Hepatocyte (in vitro differentiated cells): ENCODE measurements at regions not wholly inside any gene's neighbourhood (a gene's known extent, or its start where the extent isn't known, plus 50 kb on each side); places are given as distances from the start of the nearest gene placed in this dataset.

Experiments used
- DNase-seq: peaks from one replicate; pipeline ENCODE4 v3.0.0-alpha.2; 2016; ENCODE audit warnings: low spot score
- H2AFZ ChIP-seq: fragments of 200-600 bp; sonication (generic); 2 replicates; pipeline ENCODE4 v1.6.0; 2016; ENCODE audit warnings: antibody characterized with exemption, mild to moderate bottlenecking
- H3K27ac ChIP-seq: fragments of 200-600 bp; sonication (generic); 2 replicates; pipeline ENCODE4 v1.5.1; 2016; ENCODE audit warnings: mild to moderate bottlenecking
- H3K27me3 ChIP-seq: fragments of 200-600 bp; sonication (generic); 2 replicates; pipeline ENCODE4 v1.6.1; 2016
- H3K36me3 ChIP-seq: fragments of 200-600 bp; sonication (generic); replicated peaks from 2 replicates; pipeline ENCODE4 v1.5.1; 2016; ENCODE audit warnings: low read depth; ENCODE audit not compliant: insufficient read depth
- H3K4me1 ChIP-seq: fragments of 200-600 bp; sonication (generic); 2 replicates; pipeline ENCODE4 v1.5.1; 2016; ENCODE audit warnings: mild to moderate bottlenecking, moderate library complexity; ENCODE audit not compliant: insufficient read depth
- H3K4me2 ChIP-seq: fragments of 200-600 bp; sonication (generic); 2 replicates; pipeline ENCODE4 v1.6.0; 2016
- H3K4me3 ChIP-seq: fragments of 200-600 bp; sonication (generic); 2 replicates; pipeline ENCODE4 v1.5.1; 2016; ENCODE audit warnings: mild to moderate bottlenecking
- H3K79me2 ChIP-seq: fragments of 200-600 bp; sonication (generic); 2 replicates; pipeline ENCODE4 v1.6.0; 2017; ENCODE audit warnings: mild to moderate bottlenecking
- H3K9me2 ChIP-seq: fragments of 200-600 bp; sonication (generic); replicated peaks from 2 replicates; pipeline ENCODE4 v1.6.0; 2017; ENCODE audit warnings: mild to moderate bottlenecking; ENCODE audit not compliant: insufficient read depth
- H3K9me3 ChIP-seq: fragments of 200-600 bp; sonication (generic); 2 replicates; pipeline ENCODE4 v1.5.1; 2016; ENCODE audit warnings: low read depth, mild to moderate bottlenecking
- H4K20me1 ChIP-seq: fragments of 200-600 bp; sonication (generic); 2 replicates; pipeline ENCODE4 v1.6.0; 2016; ENCODE audit warnings: mild to moderate bottlenecking; ENCODE audit not compliant: insufficient read depth, poor library complexity, severe bottlenecking
- EZH2 ChIP-seq: fragments of 200-600 bp; sonication (generic); IDR thresholded peaks from 2 replicates; pipeline ENCODE4 v1.6.1; 2016; ENCODE audit warnings: antibody characterized with exemption, mild to moderate bottlenecking, borderline replicate concordance
- EZH2phosphoT487 ChIP-seq: fragments of 200-600 bp; sonication (generic); IDR thresholded peaks from one replicate; pipeline ENCODE4 v1.6.1; 2018; ENCODE audit warnings: antibody characterized with exemption, mild to moderate bottlenecking, low read depth, moderate library complexity; ENCODE audit not compliant: unreplicated experiment, severe bottlenecking
- WGBS: methylation state at CpG from one replicate; pipeline ENCODE4 v1.1.6; 2016; ENCODE audit warnings: low lambda C conversion rate; ENCODE audit errors: missing lambda C conversion rate; 5-methylcytosine and 5-hydroxymethylcytosine counted together
- TF ChIP-seq, protein P1 (sequence below): fragments of 200-600 bp; sonication (generic); IDR thresholded peaks from 2 replicates; pipeline ENCODE4 v1.5.1; 2016; ENCODE audit warnings: antibody characterized with exemption, mild to moderate bottlenecking; ENCODE audit not compliant: poor library complexity

DNA sequence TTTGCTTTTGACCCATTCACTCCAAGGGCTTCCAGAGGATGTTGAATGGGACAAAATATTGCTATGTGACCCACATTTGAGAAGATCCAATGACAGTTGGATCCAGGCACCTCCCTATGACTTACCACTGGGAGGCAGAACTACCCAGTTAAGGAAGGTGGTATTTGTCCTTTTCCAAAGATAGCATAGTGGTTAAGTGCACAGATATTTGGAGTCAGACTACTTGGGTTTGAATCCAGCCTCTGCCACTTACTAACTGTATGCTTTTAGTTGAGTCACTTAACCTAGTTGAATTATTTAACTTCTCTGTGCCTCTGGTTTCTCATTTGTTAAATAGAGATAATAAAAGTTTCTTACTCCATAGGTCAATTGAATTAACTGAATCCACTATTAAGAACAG, 74.5 kb upstream of the PALM2AKAP2 start:
- Histone ChIP-seq H3K27ac (no peak overlapping the region), H3K27me3 (no peaks in the 10 kb centered on the region)

DNA sequence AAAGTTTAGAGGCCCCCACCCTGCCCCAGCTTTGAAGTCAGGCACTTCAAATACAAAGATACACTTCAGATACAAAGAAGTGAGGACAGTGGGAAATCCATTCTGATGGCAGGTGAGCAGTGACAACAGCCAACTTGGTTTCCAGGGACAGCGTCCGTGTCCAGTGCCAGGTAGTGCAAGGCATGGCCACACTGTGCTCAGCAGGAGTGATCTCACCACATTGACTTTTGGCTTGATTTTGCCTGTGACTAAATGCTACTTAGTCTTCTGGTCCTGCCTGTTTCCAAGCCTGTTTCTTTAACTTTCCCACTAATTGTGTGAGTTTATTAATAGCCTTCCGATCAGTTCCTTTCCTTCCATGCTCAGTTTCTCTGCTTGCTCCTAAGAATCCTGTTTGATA, 72.6 kb upstream of the PALM2AKAP2 start:
- no peaks in the 10 kb centered on the region for H3K36me3 ChIP-seq
- no peaks in the 10 kb centered on the region for H3K79me2 ChIP-seq
- no peak overlapping the region for H2AFZ ChIP-seq
- no peak overlapping the region for H3K4me3 ChIP-seq
- no peaks in the 10 kb centered on the region for H4K20me1 ChIP-seq
- no peaks in the 10 kb centered on the region for H3K9me3 ChIP-seq
- H3K9me2 ChIP-seq: no peaks in the 10 kb centered on the region
- no peak overlapping the region for H3K4me2 ChIP-seq
- no peak overlapping the region for H3K27ac ChIP-seq
- DNase-seq: no peak
- 95% methylated on average over 3 of the region's 3 CpGs for WGBS
- no peaks in the 10 kb centered on the region for H3K27me3 ChIP-seq
- no peaks in the 10 kb centered on the region for H3K4me1 ChIP-seq
- TF ChIP-seq EZH2phosphoT487: no peak
- TF ChIP-seq EZH2: no peak
- TF ChIP-seq, protein P1, sequence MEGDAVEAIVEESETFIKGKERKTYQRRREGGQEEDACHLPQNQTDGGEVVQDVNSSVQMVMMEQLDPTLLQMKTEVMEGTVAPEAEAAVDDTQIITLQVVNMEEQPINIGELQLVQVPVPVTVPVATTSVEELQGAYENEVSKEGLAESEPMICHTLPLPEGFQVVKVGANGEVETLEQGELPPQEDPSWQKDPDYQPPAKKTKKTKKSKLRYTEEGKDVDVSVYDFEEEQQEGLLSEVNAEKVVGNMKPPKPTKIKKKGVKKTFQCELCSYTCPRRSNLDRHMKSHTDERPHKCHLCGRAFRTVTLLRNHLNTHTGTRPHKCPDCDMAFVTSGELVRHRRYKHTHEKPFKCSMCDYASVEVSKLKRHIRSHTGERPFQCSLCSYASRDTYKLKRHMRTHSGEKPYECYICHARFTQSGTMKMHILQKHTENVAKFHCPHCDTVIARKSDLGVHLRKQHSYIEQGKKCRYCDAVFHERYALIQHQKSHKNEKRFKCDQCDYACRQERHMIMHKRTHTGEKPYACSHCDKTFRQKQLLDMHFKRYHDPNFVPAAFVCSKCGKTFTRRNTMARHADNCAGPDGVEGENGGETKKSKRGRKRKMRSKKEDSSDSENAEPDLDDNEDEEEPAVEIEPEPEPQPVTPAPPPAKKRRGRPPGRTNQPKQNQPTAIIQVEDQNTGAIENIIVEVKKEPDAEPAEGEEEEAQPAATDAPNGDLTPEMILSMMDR: no peak

More for the DNA sequence above, 74.5 kb upstream of the PALM2AKAP2 start:
- no peak for TF ChIP-seq EZH2
- TF ChIP-seq, protein P1: no peak
- no peak for TF ChIP-seq EZH2phosphoT487
- Histone ChIP-seq H3K4me3 (no peak overlapping the region), H3K4me2 (no peak overlapping the region), H3K79me2 (no peaks in the 10 kb centered on the region), H3K4me1 (no peaks in the 10 kb centered on the region), H3K9me3 (no peaks in the 10 kb centered on the region), H3K9me2 (no peaks in the 10 kb centered on the region), H4K20me1 (no peaks in the 10 kb centered on the region), H2AFZ (no peak overlapping the region), H3K36me3 (no peaks in the 10 kb centered on the region)
- DNase-seq: no peak

DNA sequence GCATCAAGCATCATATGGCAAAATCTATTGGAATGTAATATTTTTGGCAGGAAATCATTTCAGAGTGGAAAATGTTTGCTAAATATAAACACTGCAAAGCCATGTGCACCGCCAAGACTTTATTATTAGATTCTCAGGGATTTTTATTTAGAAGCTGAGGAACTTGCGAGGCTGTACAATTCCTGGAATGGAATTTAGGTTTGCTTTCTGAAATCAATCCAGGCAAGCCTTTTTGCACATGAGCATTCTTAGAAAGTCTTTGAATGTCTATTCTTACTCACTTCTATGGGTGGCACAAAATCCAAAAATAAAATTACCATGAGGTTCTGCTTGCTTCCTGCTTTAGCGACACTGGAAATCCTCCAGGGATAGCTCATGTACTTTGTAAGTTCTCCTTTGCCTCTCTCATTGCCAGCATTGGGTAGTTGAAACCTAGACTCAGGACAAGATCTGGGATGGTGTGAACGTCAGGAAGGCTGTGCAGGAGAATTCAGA, 71.5 kb upstream of the PALM2AKAP2 start:
- WGBS: 84% methylated on average over 4 of the region's 4 CpGs
- Histone ChIP-seq H3K36me3 (no peaks in the 10 kb centered on the region), H3K9me3 (no peaks in the 10 kb centered on the region), H3K79me2 (no peaks in the 10 kb centered on the region), H3K4me1 (no peaks in the 10 kb centered on the region), H4K20me1 (no peaks in the 10 kb centered on the region), H3K27me3 (no peaks in the 10 kb centered on the region), H3K4me2 (no peak overlapping the region), H3K27ac (no peak overlapping the region), H3K9me2 (no peaks in the 10 kb centered on the region), H3K4me3 (no peak overlapping the region), H2AFZ (no peak overlapping the region)
- DNase-seq: no peak
- TF ChIP-seq, protein P1: no peak
- TF ChIP-seq EZH2: no peak
- TF ChIP-seq EZH2phosphoT487: no peak

DNA sequence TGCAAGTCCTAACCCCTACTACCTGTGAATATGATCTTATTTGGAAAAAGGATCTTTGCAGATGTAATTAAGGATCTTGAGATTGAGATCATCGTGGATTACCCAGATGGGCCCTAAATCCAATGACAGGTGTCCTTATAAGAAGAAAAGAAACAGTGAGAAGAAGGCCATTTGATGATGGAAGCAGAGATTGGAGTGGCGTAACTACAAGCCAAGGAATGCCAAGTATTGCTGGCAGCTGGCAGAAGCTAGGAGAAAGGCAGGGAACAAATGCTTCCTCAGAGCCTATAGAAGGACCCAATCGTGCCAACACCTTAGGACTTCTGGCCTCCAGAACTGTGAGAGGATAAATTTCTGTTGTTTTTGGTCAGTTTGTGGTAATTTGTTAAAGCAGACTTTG, 70.1 kb upstream of the PALM2AKAP2 start:
- H3K36me3 ChIP-seq: no peaks in the 10 kb centered on the region
- H2AFZ ChIP-seq: no peak overlapping the region
- no peak overlapping the region for H3K4me2 ChIP-seq
- H4K20me1 ChIP-seq: no peaks in the 10 kb centered on the region
- no peak overlapping the region for H3K4me3 ChIP-seq
- no peak overlapping the region for H3K27ac ChIP-seq
- no peaks in the 10 kb centered on the region for H3K4me1 ChIP-seq
- H3K79me2 ChIP-seq: no peaks in the 10 kb centered on the region
- WGBS: 86% methylated on average over 3 of the region's 3 CpGs
- H3K9me3 ChIP-seq: no peaks in the 10 kb centered on the region
- TF ChIP-seq EZH2 (no peak), EZH2phosphoT487 (no peak)
- TF ChIP-seq, protein P1: no peak
- H3K9me2 ChIP-seq: no peaks in the 10 kb centered on the region
- H3K27me3 ChIP-seq: no peaks in the 10 kb centered on the region
- no peak for DNase-seq
